Mesodermal cell (in vitro differentiated cells): ENCODE measurements at regions not wholly inside any gene's neighbourhood (a gene's known extent, or its start where the extent isn't known, plus 50 kb on each side); places are given as distances from the start of the nearest gene placed in this dataset.

ENCODE experiments used
- H3K27ac ChIP-seq: 2 replicates; pipeline ENCODE4 v1.7.0; 2013; ENCODE audit warnings: mild to moderate bottlenecking, low read depth, low read length, moderate library complexity; ENCODE audit not compliant: severe bottlenecking
- H3K36me3 ChIP-seq: 2 replicates; pipeline ENCODE4 v1.7.1; 2013; ENCODE audit warnings: mild to moderate bottlenecking, low read length, moderate library complexity; ENCODE audit not compliant: control insufficient read depth, insufficient read depth
- H3K4me1 ChIP-seq: one replicate; pipeline ENCODE4 v1.7.1; 2013; ENCODE audit warnings: mild to moderate bottlenecking, low read length; ENCODE audit not compliant: insufficient read depth, control insufficient read depth, poor library complexity, severe bottlenecking
- H3K4me3 ChIP-seq: 2 replicates; pipeline ENCODE4 v1.7.0; 2013; ENCODE audit warnings: low read length, control low read depth, mild to moderate bottlenecking; ENCODE audit not compliant: insufficient read depth, poor library complexity, severe bottlenecking; ENCODE audit errors: extremely low read depth
- H3K9me3 ChIP-seq: 2 replicates; pipeline ENCODE4 v1.7.1; 2013; ENCODE audit warnings: mild to moderate bottlenecking, low read length, moderate library complexity; ENCODE audit not compliant: control insufficient read depth
- WGBS, 2 experiments: methylation state at CpG; one replicate each; pipeline ENCODE4 v1.1.5; 2013; ENCODE audit warnings: missing lambda C conversion rate in 2 of 2; ENCODE audit not compliant: insufficient coverage in 2 of 2; 5-methylcytosine and 5-hydroxymethylcytosine counted together

DNA sequence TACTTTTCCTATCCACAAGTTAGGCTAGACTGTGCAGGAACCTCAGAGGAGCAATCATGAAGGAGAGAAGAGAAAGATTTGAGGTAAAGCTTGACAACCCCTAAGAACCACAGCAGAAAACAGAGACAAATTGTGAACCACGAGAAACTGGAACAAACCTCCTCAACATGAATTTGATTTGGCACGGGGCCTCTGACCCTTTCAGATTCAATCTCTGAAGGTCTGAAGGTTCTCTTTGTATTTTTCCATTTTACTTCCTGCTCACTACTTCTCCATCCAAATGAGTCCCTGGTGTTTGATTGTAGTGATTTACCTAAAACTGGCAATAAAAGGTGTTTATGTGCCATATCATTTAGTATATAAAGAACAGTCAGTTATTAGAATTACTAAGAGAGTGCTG is 126.1 kb upstream of the STXBP5 start:
- no peak overlapping the region for H3K4me3 ChIP-seq
- no peak overlapping the region for H3K27ac ChIP-seq
- no peaks in the 10 kb centered on the region for H3K9me3 ChIP-seq
- WGBS, 2 experiments, result 83% methylated on average over 2 of the region's 2 CpGs; no CpG with 5 or more reads in 1 of the 2 experiments
- no peaks in the 10 kb centered on the region for H3K4me1 ChIP-seq
- H3K36me3 ChIP-seq, result no peaks in the 10 kb centered on the region

DNA sequence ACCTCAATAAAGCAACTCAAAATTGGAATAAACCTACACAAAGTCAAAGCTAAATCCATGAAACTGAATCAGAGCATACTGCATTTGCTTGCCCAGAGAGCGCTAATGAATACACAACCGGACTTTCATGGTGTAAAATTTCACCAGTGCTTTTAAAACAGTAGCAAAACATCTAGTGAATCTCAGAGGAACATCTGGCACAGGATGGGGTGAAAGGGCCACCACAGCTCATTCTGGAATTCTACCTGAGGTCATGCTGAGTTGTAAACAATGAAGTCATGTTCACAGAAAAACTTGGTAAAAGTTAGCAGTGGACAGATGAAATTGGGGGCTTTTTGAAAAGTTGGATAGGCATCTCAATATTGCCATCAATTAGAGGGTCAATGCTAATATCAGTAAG is 125.6 kb upstream of the STXBP5 start:
- H3K36me3 ChIP-seq, result no peaks in the 10 kb centered on the region
- H3K27ac ChIP-seq, result no peak overlapping the region
- 94% methylated on average over 2 of the region's 2 CpGs for WGBS, 2 experiments

GRCh38 chr6:147080225-147080624 is 124.0 kb upstream of the STXBP5 start:
- WGBS, 2 experiments, result 89 to 93% methylated on average over 2 of the region's 4 CpGs
- no peak overlapping the region for H3K27ac ChIP-seq

More for the DNA sequence above, 125.6 kb upstream of the STXBP5 start:
- Histone ChIP-seq H3K4me1 (no peaks in the 10 kb centered on the region), H3K4me3 (no peak overlapping the region), H3K9me3 (no peaks in the 10 kb centered on the region)

DNA sequence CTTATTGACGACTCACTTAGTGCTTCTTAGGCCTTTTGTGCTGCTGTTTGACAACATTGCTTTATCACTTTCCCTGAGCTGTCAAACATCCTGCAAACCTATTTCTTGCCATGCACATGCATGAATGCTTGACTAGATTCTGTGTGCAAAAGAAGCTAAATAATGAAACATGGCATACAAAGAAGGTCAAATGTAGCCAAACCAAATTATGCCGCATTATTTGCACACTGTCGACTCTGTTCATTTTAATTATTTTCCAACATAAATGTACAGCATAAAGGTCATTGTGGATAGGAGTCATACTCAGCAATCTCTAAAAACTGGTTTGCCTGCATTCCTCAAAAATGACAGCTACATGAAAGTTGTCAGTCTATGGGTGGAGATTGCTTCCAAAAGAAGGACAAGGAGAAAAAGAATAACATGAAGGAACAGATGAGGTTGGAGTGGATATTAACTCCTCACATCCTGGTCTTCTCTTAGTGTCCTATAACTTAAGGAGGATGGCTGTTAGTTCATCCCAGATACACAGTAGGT is 123.1 kb upstream of the STXBP5 start:
- WGBS, 2 experiments, result 83% methylated on average over 1 of the region's 3 CpGs; no CpG with 5 or more reads in 1 of the 2 experiments

More at GRCh38 chr6:147080225-147080624, 124.0 kb upstream of the STXBP5 start:
- Histone ChIP-seq H3K4me1 (no peaks in the 10 kb centered on the region), H3K9me3 (no peaks in the 10 kb centered on the region), H3K4me3 (no peak overlapping the region), H3K36me3 (no peaks in the 10 kb centered on the region)

GRCh38 chr6:147087641-147088040 is 116.6 kb upstream of the STXBP5 start:
- H3K4me3 ChIP-seq, result no peak overlapping the region
- H3K4me1 ChIP-seq, result no peaks in the 10 kb centered on the region
- H3K36me3 ChIP-seq, result no peaks in the 10 kb centered on the region
- no peak overlapping the region for H3K27ac ChIP-seq
- peaks cover 7% of the 10 kb centered on the region for H3K9me3 ChIP-seq

More for the DNA sequence above, 123.1 kb upstream of the STXBP5 start:
- no peaks in the 10 kb centered on the region for H3K36me3 ChIP-seq
- no peak overlapping the region for H3K27ac ChIP-seq
- H3K4me1 ChIP-seq, result no peaks in the 10 kb centered on the region
- H3K4me3 ChIP-seq, result no peak overlapping the region
- H3K9me3 ChIP-seq, result no peaks in the 10 kb centered on the region

DNA sequence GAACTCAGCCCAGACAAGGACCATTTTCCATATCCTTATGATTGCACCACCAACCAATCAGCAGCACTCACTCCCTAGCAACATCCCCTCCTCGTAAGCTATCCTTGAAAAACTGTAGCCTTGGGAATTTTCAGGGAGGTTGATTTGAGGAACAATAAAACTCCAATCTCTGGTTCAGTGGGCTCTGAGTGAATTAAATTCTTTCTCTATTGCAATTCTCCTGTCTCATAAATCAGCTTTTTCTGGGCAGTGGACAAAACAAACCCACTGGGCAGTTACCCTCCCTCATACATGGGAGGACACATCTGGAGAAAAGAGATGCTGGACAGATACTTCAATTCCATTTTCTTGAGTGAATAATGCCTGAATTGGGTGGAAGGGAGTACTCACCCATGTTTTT is 115.4 kb upstream of the STXBP5 start:
- H3K4me1 ChIP-seq, result no peaks in the 10 kb centered on the region
- no peak overlapping the region for H3K4me3 ChIP-seq
- WGBS, 2 experiments, result no CpG with 5 or more reads among the region's 1 CpG
- H3K36me3 ChIP-seq, result no peaks in the 10 kb centered on the region
- H3K9me3 ChIP-seq, result peaks cover 7% of the 10 kb centered on the region
- no peak overlapping the region for H3K27ac ChIP-seq

DNA sequence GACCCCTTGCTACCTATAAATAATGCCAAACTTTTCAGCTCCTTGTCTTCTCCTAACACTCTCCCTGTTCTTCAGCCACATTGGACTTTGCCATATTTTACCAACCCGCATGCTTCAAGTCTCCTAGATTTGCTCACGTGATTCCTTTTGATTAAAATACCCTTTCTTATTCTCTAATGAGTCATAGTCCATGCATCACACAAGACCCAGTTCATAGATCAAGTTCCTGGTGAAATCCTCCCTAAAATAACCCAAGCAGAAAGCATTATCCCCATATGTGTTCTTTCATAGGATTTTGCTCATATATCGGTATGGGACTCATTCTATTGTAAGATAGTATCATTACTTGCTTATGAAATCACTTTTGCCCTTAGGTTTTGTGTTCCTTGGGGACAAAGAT is 108.9 kb upstream of the STXBP5 start:
- WGBS, 2 experiments, result 94 to 100% methylated on average over 2 of the region's 3 CpGs
- Histone ChIP-seq H3K4me1 (peaks cover 3% of the 10 kb centered on the region), H3K9me3 (no peaks in the 10 kb centered on the region), H3K4me3 (no peak overlapping the region), H3K27ac (no peak overlapping the region), H3K36me3 (no peaks in the 10 kb centered on the region)

DNA sequence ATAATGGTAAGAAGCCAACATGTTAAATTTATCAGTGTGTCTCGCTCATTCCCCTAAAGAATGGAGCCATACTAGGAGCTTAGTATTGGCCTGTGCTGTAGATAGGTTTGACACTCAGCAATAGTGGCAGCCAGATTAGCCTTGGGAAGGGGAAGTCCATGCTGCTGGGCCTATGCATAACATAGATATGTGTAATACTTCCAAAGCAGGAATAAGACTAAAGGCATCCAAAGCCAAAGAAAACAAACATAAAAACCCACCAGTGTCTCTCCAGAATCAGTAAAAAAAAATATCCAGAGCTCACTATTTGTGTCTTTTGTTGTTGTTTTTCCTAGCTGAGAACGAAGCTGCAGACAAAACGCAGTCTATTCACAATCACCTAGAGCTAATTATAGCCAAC is 104.2 kb upstream of the STXBP5 start:
- Histone ChIP-seq H3K4me1 (peaks cover 3% of the 10 kb centered on the region), H3K4me3 (no peak overlapping the region), H3K27ac (no peak overlapping the region), H3K9me3 (no peaks in the 10 kb centered on the region), H3K36me3 (no peaks in the 10 kb centered on the region)
- no CpG with 5 or more reads among the region's 3 CpGs for WGBS, 2 experiments

- no CpG with 5 or more reads among the region's 2 CpGs for WGBS, 2 experiments
- H3K27ac ChIP-seq, result no peak overlapping the region
- no peak overlapping the region for H3K4me3 ChIP-seq
- peaks cover 3% of the 10 kb centered on the region for H3K4me1 ChIP-seq
- H3K9me3 ChIP-seq, result no peaks in the 10 kb centered on the region
- H3K36me3 ChIP-seq, result no peaks in the 10 kb centered on the region
Measured at GRCh38 chr6:147103007-147103406, 101.2 kb upstream of the STXBP5 start.

- peaks cover 3% of the 10 kb centered on the region for H3K4me1 ChIP-seq
- no peaks in the 10 kb centered on the region for H3K36me3 ChIP-seq
- no peak overlapping the region for H3K27ac ChIP-seq
- H3K9me3 ChIP-seq, result no peaks in the 10 kb centered on the region
- no peak overlapping the region for H3K4me3 ChIP-seq
Measured at GRCh38 chr6:147103694-147104093, 100.5 kb upstream of the STXBP5 start.

- Histone ChIP-seq H3K4me3 (no peak overlapping the region), H3K36me3 (no peaks in the 10 kb centered on the region), H3K9me3 (no peaks in the 10 kb centered on the region), H3K4me1 (no peaks in the 10 kb centered on the region), H3K27ac (no peak overlapping the region)
- 97 to 100% methylated on average over 3 of the region's 5 CpGs for WGBS, 2 experiments
Measured at GRCh38 chr6:147105786-147106185, 98.4 kb upstream of the STXBP5 start.
